Lower leg skin (tissue), 3 donors: ENCODE measurements at regions not wholly inside any gene's neighbourhood (a gene's known extent, or its start where the extent isn't known, plus 50 kb on each side); places are given as distances from the start of the nearest gene placed in this dataset.

Source experiments
- POLR2A ChIP-seq, 2 donors: fragments of 450-650 bp; IDR thresholded peaks; one replicate each; pipeline ENCODE4 v1.6.1; 2016 to 2017; ENCODE audit warnings: antibody characterized with exemption in 2 of 2, mild to moderate bottlenecking in 1 of 2, moderate library complexity in 1 of 2
- TF ChIP-seq, protein P1 (sequence below), 3 donors: fragments of 450-650 bp; IDR thresholded peaks; one replicate each; pipeline ENCODE4 v1.5.1; 2016; ENCODE audit warnings: antibody characterized with exemption in 3 of 3, mild to moderate bottlenecking in 3 of 3, moderate library complexity in 2 of 3

- TF ChIP-seq, protein P1, sequence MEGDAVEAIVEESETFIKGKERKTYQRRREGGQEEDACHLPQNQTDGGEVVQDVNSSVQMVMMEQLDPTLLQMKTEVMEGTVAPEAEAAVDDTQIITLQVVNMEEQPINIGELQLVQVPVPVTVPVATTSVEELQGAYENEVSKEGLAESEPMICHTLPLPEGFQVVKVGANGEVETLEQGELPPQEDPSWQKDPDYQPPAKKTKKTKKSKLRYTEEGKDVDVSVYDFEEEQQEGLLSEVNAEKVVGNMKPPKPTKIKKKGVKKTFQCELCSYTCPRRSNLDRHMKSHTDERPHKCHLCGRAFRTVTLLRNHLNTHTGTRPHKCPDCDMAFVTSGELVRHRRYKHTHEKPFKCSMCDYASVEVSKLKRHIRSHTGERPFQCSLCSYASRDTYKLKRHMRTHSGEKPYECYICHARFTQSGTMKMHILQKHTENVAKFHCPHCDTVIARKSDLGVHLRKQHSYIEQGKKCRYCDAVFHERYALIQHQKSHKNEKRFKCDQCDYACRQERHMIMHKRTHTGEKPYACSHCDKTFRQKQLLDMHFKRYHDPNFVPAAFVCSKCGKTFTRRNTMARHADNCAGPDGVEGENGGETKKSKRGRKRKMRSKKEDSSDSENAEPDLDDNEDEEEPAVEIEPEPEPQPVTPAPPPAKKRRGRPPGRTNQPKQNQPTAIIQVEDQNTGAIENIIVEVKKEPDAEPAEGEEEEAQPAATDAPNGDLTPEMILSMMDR (IDR thresholded peaks at IDR 0.05), result no peak
- no peak for TF ChIP-seq POLR2A (IDR thresholded peaks at IDR 0.05)
Measured at GRCh38 chr4:187552781-187553180, 442.8 kb upstream of the ZFP42 start.
